Astrocyte of the spinal cord (primary cell): ENCODE measurements at regions not wholly inside any gene's neighbourhood (a gene's known extent, or its start where the extent isn't known, plus 50 kb on each side); places are given as distances from the start of the nearest gene placed in this dataset.

Experiments used
- DNase-seq: peaks from one replicate; pipeline ENCODE4 v3.0.0; 2011; ENCODE audit warnings: low read depth, low spot score
- H3K4me3 ChIP-seq: 2 replicates; pipeline ENCODE4 v1.5.1; 2011; ENCODE audit warnings: low read depth, mild to moderate bottlenecking, low read length, moderate library complexity
- in situ Hi-C: cut with HindIII; loops from 2 replicates; pipeline ENCODE4 v1.10.0; 2017; ENCODE audit warnings: low sequenced_read_pairs
- TF ChIP-seq, protein P1 (sequence below): IDR thresholded peaks from 2 replicates; pipeline ENCODE4 v1.5.1; 2012; ENCODE audit warnings: low read depth, mild to moderate bottlenecking, low read length, inconsistent platforms

DNA sequence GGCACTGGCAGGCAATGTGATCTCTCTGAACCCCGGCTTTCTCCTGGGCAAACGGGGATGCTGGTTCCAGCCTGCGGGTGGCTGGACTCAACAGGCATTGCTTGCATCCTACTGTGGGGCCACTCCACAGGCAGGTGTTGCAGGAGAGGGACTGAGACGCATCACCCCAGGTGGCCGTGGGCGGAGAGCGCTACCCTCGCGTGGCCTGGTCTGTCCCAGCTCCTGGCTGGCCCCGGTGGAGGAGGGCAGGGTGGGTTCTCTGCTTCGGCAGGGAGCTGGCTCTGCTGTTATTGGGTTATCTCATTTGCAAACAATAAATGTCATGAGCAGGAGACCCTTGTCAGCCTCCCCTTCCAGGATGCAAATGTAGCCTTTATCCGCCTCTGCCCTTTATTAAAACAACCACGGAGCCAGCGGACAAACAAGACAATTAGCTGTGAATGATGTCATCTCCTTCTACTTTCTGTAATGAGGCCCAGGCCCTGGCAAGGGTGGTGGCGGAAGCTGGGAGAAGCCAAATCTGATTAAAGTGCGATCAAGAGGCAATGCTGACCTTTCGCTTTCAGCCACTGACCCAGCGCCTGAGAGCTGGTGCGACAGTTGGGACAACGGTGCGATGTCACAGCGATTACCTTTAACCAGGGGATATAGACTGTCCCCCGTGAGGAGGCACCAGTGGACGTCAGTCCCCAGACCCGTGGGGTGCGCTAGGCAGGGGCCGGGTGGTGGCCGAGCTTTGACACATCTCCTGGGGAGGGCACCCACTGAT, 161.8 kb downstream of the KIF26A start:
- H3K4me3 ChIP-seq: no peak overlapping the region
- in situ Hi-C loops: no loop called here
- DNase-seq: no peak
- TF ChIP-seq, protein P1, sequence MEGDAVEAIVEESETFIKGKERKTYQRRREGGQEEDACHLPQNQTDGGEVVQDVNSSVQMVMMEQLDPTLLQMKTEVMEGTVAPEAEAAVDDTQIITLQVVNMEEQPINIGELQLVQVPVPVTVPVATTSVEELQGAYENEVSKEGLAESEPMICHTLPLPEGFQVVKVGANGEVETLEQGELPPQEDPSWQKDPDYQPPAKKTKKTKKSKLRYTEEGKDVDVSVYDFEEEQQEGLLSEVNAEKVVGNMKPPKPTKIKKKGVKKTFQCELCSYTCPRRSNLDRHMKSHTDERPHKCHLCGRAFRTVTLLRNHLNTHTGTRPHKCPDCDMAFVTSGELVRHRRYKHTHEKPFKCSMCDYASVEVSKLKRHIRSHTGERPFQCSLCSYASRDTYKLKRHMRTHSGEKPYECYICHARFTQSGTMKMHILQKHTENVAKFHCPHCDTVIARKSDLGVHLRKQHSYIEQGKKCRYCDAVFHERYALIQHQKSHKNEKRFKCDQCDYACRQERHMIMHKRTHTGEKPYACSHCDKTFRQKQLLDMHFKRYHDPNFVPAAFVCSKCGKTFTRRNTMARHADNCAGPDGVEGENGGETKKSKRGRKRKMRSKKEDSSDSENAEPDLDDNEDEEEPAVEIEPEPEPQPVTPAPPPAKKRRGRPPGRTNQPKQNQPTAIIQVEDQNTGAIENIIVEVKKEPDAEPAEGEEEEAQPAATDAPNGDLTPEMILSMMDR: no peak

DNA sequence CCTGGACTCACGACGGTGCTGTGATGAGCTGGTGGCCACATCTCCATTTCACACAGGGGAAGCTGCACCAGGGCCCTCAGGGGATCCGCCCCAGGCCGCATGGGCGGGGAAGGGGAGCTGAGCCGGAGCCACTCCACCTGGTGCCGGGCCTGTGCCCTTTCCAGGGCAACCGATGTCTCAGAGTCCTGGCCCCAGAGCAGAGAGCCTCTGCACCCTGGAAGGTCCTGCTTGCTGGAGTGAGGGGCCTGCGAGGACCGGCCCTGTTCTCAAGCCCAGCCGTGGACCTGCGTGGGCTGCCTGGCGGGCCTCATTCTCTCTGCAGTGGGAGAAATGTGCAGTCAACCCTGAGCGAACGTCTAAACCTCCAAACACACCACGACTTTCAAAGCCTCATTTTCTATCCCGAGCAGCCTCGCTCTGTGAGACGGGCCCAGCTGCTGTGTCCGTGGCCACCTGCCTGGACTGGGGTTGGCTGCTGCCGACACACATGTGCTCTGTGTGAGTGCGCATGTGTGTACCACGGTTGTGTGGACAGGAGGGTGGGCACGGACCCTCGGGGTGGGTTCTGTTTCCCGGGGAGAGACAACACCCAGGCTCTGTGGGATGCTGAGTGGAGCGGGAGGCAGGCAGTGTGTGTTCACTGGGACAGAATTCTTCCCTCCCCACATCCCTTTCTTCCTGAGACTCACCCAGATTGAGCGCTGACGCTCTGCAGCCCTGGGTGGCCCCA, 163.5 kb downstream of the KIF26A start:
- no peak overlapping the region for H3K4me3 ChIP-seq
- TF ChIP-seq, protein P1: no peak
- in situ Hi-C loops: no loop called here
- DNase-seq: no peak

DNA sequence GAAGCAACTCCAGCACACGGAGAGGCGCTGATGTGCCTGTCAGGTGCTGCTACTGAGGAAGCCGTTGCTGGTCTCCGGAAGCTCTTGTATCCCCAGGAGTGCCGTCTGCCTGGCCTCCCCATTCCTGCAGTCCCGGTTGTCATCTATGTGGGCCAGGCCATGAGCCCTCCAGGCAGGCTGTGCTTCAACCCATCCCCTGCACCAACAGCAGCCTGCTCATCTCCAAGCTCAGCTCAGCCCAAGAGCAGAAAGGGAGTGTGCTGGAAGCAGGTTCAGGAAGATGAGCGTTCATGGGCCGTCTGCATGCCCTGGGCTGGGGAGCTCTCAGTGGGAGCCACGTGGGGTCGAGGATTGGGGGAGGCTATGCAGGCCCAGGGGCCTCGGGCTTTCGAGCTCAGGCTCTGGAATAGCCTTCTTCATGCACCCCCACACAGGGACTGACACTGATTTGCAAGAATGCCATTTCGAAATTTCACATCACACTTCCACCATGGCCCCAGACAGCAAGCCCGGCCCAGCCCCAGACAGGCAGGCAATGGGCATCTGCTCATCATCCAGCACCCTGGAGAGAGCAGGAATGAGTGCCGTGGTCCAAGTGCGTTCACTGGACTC, 164.5 kb downstream of the KIF26A start:
- no peak for DNase-seq
- TF ChIP-seq, protein P1: no peak
- no peak overlapping the region for H3K4me3 ChIP-seq
- in situ Hi-C loops: no loop called here

DNA sequence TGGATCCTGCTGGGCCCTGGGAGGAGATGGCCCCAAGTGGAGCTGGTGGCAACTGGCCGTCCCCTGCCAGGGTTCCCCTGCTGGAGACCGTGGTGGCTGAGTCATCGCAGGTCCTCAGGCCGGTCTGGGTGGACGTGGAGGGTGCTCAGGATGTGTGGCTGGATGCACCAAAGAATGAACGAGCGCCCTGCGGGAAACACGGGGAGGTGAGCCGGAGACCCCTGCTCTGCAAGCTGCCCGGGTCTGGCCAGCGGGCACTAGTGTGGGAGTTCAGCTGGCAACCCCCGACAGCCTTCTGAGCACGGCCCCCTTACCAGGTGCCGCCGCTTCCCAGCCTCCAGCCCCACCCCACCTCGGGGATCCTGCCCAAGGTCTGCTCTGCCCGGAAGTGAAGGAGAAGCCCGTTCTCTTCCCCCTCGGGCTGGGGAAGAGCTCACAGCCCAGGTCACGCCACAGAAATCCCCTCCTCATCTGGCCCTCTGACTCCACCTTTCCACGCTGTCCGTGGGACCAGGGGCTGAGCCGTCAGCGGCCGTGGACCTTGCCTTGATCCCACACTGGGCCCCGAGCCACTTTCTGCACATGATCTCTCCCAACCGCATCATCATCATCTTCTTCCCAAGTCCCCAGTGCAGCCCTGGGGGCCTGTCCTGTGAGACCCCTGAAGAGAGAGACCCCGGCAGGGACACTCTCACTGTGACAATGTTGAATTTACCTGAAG, 165.5 kb downstream of the KIF26A start:
- in situ Hi-C loops: no loop called here
- no peak overlapping the region for H3K4me3 ChIP-seq
- TF ChIP-seq, protein P1: no peak
- no peak for DNase-seq

DNA sequence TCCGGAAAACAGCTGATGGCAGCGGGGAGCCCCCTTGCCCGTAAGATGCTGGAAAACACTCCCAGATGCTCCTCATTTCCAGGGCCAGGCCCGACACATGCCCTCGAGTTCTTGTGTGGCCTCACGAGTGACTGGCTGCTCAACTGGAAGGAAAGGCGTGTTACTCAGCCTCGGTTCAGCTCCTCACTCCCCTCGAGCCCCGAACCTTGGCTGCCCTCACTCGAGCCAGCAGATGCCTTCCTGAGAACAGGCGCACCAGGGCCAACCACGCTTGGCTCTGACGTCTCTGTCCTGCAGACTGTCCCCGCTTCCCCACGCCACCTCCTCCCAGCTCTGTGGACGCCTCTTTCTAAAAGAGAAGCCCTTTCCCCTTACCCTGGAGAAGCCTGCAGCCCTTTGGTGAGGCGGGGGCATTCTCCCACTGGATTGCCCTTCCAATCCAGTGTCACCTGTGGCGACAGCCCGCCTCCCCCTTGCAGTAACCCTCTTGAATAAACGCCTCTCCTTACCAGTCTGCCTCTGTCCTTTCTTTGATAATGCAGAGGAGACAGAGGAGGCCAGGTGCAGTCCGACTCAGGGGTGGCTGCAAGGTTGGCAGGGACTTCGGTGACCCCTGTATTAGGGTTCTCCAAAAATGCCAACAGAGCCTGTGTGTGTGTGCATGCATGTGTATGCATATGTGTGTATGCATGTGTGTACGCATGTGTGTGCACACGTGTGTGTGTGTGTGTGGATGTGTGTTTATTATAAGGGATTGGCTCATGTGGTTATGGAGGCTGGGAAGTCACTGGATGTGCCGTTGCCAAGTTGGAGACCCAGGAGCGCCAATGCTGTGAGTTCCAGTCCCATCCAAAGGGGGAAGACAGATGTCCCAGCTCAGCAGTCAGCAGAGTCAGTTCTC, 166.3 kb downstream of the KIF26A start:
- in situ Hi-C loops: no loop called here
- TF ChIP-seq, protein P1: no peak
- DNase-seq: no peak
- no peak overlapping the region for H3K4me3 ChIP-seq
